Naive thymus-derived CD4-positive, alpha-beta T cell (primary cell): ENCODE measurements at regions not wholly inside any gene's neighbourhood (a gene's known extent, or its start where the extent isn't known, plus 50 kb on each side); places are given as distances from the start of the nearest gene placed in this dataset.

Experiments used
- ATAC-seq: fragments of 150-1000 bp; cut with Tn5 transposase; 2 replicates; pipeline ENCODE4 v1.10.0; 2021; ENCODE audit warnings: mild to moderate bottlenecking, moderate library complexity
- CTCF ChIA-PET: fragments of 350-600 bp; sonication (Branson Sonifier 250); formaldehyde crosslinking; loops from one replicate; lab custom pipeline; 2021; ENCODE audit warnings: antibody characterized with exemption; lab: Charles Lee
- POLR2A ChIA-PET: fragments of 350-600 bp; sonication (Branson Sonifier 250); formaldehyde crosslinking; loops from one replicate; lab custom pipeline; 2021; ENCODE audit warnings: antibody characterized with exemption, inconsistent platforms; lab: Charles Lee
- DNase-seq, 9 donors: peaks; one replicate each; pipeline versions ENCODE4 v3.0.0 to v3.0.0-alpha.2; 2020 to 2022; ENCODE audit warnings: mixed read lengths in 1 of 9
- H3K27ac ChIP-seq: one replicate; pipeline ENCODE4 v1.7.0; 2013; ENCODE audit warnings: mild to moderate bottlenecking, low read depth, low read length, moderate library complexity
- H3K27me3 ChIP-seq, 2 donors: one replicate each; pipeline ENCODE4 v1.7.0; 2013; ENCODE audit warnings: low read length in 2 of 2, mild to moderate bottlenecking in 2 of 2, moderate library complexity in 2 of 2; ENCODE audit not compliant: control insufficient read depth in 2 of 2, insufficient read depth in 2 of 2
- H3K36me3 ChIP-seq, 3 experiments: 1 replicate in 2 of 3; 2 replicates in 1 of 3; pipeline ENCODE4 v1.7.0; 2013; ENCODE audit warnings: low read length in 3 of 3, mild to moderate bottlenecking in 3 of 3, moderate library complexity in 1 of 3; ENCODE audit not compliant: insufficient read depth in 3 of 3, control insufficient read depth in 2 of 3
- H3K4me1 ChIP-seq, 2 donors: one replicate each; pipeline ENCODE4 v1.7.0; 2013; ENCODE audit warnings: low read length in 2 of 2, mild to moderate bottlenecking in 2 of 2, moderate library complexity in 1 of 2; ENCODE audit not compliant: control insufficient read depth in 2 of 2, insufficient read depth in 2 of 2
- H3K4me3 ChIP-seq: 2 replicates; pipeline ENCODE4 v1.7.0; 2013; ENCODE audit warnings: mild to moderate bottlenecking, low read length
- H3K9me3 ChIP-seq, 3 experiments: 1 replicate in 2 of 3; 2 replicates in 1 of 3; pipeline ENCODE4 v1.7.0; 2013; ENCODE audit warnings: low read length in 3 of 3; ENCODE audit not compliant: control insufficient read depth in 2 of 3
- H3K27ac Mint-ChIP-seq, 9 donors: one replicate each; pipeline ENCODE4 v1.8.0; 2020 to 2022; ENCODE audit warnings: mixed read lengths in 9 of 9, mild to moderate bottlenecking in 8 of 9, moderate library complexity in 5 of 9, inconsistent platforms in 2 of 9
- H3K27me3 Mint-ChIP-seq, 5 donors: one replicate each; pipeline ENCODE4 v1.8.0; 2021 to 2022; ENCODE audit warnings: mixed read lengths in 5 of 5, mild to moderate bottlenecking in 1 of 5
- H3K36me3 Mint-ChIP-seq, 5 donors: one replicate each; pipeline ENCODE4 v1.8.0; 2020 to 2022; ENCODE audit warnings: mixed read lengths in 5 of 5, mild to moderate bottlenecking in 3 of 5, inconsistent platforms in 1 of 5
- H3K4me1 Mint-ChIP-seq, 7 donors: one replicate each; pipeline ENCODE4 v1.8.0; 2020 to 2022; ENCODE audit warnings: mixed read lengths in 7 of 7, mild to moderate bottlenecking in 3 of 7, inconsistent platforms in 1 of 7
- H3K4me3 Mint-ChIP-seq, 10 donors: one replicate each; pipeline ENCODE4 v1.8.0; 2020 to 2022; ENCODE audit warnings: mild to moderate bottlenecking in 10 of 10, mixed read lengths in 10 of 10, moderate library complexity in 6 of 10, inconsistent platforms in 2 of 10
- H3K9me3 Mint-ChIP-seq, 11 donors: one replicate each; pipeline ENCODE4 v1.8.0; 2020 to 2022; ENCODE audit warnings: mixed read lengths in 11 of 11, mild to moderate bottlenecking in 4 of 11, inconsistent platforms in 1 of 11, moderate library complexity in 1 of 11
- intact Hi-C, 2 donors: fragments of 100-400 bp; cut with micrococcal nuclease; formaldehyde crosslinking; loops; one replicate each; pipeline ENCODE4 v1.15.1; 2023

GRCh38 chr2:2701176-2701781 is 370.2 kb upstream of the MYT1L start:
- H3K4me3 ChIP-seq = no peak overlapping the region
- H3K27ac Mint-ChIP-seq = no peak overlapping the region
- ATAC-seq = no peak
- H3K36me3 Mint-ChIP-seq = no peaks in the 10 kb centered on the region
- H3K36me3 ChIP-seq = no peaks in the 10 kb centered on the region
- no peak for DNase-seq
- intact Hi-C loops = no loop called here
- H3K27me3 ChIP-seq = no peaks in the 10 kb centered on the region
- ChIA-PET CTCF (no interaction called here), POLR2A (no interaction called here)
- peaks cover 0 to 13% of the 10 kb centered on the region in 2 donors for H3K4me1 ChIP-seq
- H3K9me3 ChIP-seq = no peaks in the 10 kb centered on the region
- H3K9me3 Mint-ChIP-seq = no peaks in the 10 kb centered on the region
- no peak overlapping the region for H3K27ac ChIP-seq
- no peaks in the 10 kb centered on the region for H3K27me3 Mint-ChIP-seq
- no peak overlapping the region for H3K4me3 Mint-ChIP-seq
- H3K4me1 Mint-ChIP-seq = peaks cover 0 to 34% (median 22%) of the 10 kb centered on the region in 7 donors

- H3K27ac ChIP-seq = no peak overlapping the region
- CTCF ChIA-PET = no interaction called here
- Mint-ChIP-seq H3K27me3 (peaks cover 0 to 1% (median 0%) of the 10 kb centered on the region in 5 donors), H3K27ac (peak overlapping the region in 1 of 9 donors; percentile 90), H3K4me1 (peaks cover 0 to 16% (median 6%) of the 10 kb centered on the region in 7 donors), H3K9me3 (no peaks in the 10 kb centered on the region), H3K4me3 (no peak overlapping the region), H3K36me3 (no peaks in the 10 kb centered on the region)
- no peaks in the 10 kb centered on the region for H3K36me3 ChIP-seq
- no peaks in the 10 kb centered on the region for H3K4me1 ChIP-seq
- no peaks in the 10 kb centered on the region for H3K27me3 ChIP-seq
- H3K9me3 ChIP-seq = no peaks in the 10 kb centered on the region
- no peak for DNase-seq
- intact Hi-C loops = no loop called here
- ATAC-seq = no peak
- no peak overlapping the region for H3K4me3 ChIP-seq
- POLR2A ChIA-PET = no interaction called here
Observed at GRCh38 chr2:2699121-2699505, 368.0 kb upstream of the MYT1L start.

- no peaks in the 10 kb centered on the region for H3K36me3 ChIP-seq
- DNase-seq (peak in 6 of 9 donors; percentile 16 to 44 (median 26)), ATAC-seq (peak; percentile 35)
- H3K27ac ChIP-seq = no peak overlapping the region
- no peaks in the 10 kb centered on the region for H3K4me1 ChIP-seq
- H3K4me3 ChIP-seq = no peak overlapping the region
- no peak overlapping the region for H3K4me3 Mint-ChIP-seq
- H3K9me3 Mint-ChIP-seq = no peaks in the 10 kb centered on the region
- peaks cover 0 to 5% (median 0%) of the 10 kb centered on the region in 5 donors for H3K27me3 Mint-ChIP-seq
- H3K9me3 ChIP-seq = no peaks in the 10 kb centered on the region
- CTCF ChIA-PET = interaction anchor here (1.8 kb wide), 1 partner anchor 11 kb away, joined by 8 read pairs; no protein-coding TSS in a partner anchor
- peaks cover 0 to 11% (median 5%) of the 10 kb centered on the region in 7 donors for H3K4me1 Mint-ChIP-seq
- H3K36me3 Mint-ChIP-seq = no peaks in the 10 kb centered on the region
- no peaks in the 10 kb centered on the region for H3K27me3 ChIP-seq
- intact Hi-C loops = no loop called here
- peak overlapping the region in 2 of 9 donors; percentile 24 to 90 for H3K27ac Mint-ChIP-seq
- POLR2A ChIA-PET = interaction anchor here (0.6 kb wide), 1 partner anchor 535 kb away, joined by 3 read pairs; no protein-coding TSS in a partner anchor
Observed at GRCh38 chr2:2698182-2699120, 367.4 kb upstream of the MYT1L start.

- H3K4me1 Mint-ChIP-seq = peaks cover 0 to 12% (median 5%) of the 10 kb centered on the region in 7 donors
Observed at GRCh38 chr2:2696733-2697455, 365.8 kb upstream of the MYT1L start.

GRCh38 chr2:2696325-2696724 is 365.2 kb upstream of the MYT1L start:
- Mint-ChIP-seq H3K4me1 (peaks cover 0 to 15% (median 7%) of the 10 kb centered on the region in 7 donors), H3K4me3 (no peak overlapping the region), H3K27me3 (peaks cover 0 to 5% (median 0%) of the 10 kb centered on the region in 5 donors), H3K36me3 (no peaks in the 10 kb centered on the region), H3K27ac (no peak overlapping the region), H3K9me3 (no peaks in the 10 kb centered on the region)
- H3K36me3 ChIP-seq = no peaks in the 10 kb centered on the region
- intact Hi-C loops = no loop called here
- H3K4me1 ChIP-seq = no peaks in the 10 kb centered on the region
- no peak overlapping the region for H3K27ac ChIP-seq
- ChIA-PET CTCF (no interaction called here), POLR2A (interaction anchor here (0.8 kb wide), 1 partner anchor 82 kb away, joined by 3 read pairs; no protein-coding TSS in a partner anchor)
- H3K9me3 ChIP-seq = no peaks in the 10 kb centered on the region
- ATAC-seq (no peak), DNase-seq (no peak)
- H3K4me3 ChIP-seq = no peak overlapping the region
- H3K27me3 ChIP-seq = no peaks in the 10 kb centered on the region

More at GRCh38 chr2:2696733-2697455, 365.8 kb upstream of the MYT1L start:
- DNase-seq (no peak), ATAC-seq (no peak)
- ChIA-PET POLR2A (no interaction called here), CTCF (interaction anchor here (1.8 kb wide), 1 partner anchor 10 kb away, joined by 8 read pairs; no protein-coding TSS in a partner anchor)
- intact Hi-C loops = no loop called here
- H3K4me1 ChIP-seq = no peaks in the 10 kb centered on the region
- no peak overlapping the region for H3K4me3 ChIP-seq
- H3K27ac ChIP-seq = no peak overlapping the region
- H3K9me3 Mint-ChIP-seq = no peaks in the 10 kb centered on the region
- no peak overlapping the region for H3K27ac Mint-ChIP-seq
- peaks cover 0 to 5% (median 0%) of the 10 kb centered on the region in 5 donors for H3K27me3 Mint-ChIP-seq
- H3K36me3 Mint-ChIP-seq = no peaks in the 10 kb centered on the region
- H3K36me3 ChIP-seq = no peaks in the 10 kb centered on the region
- H3K4me3 Mint-ChIP-seq = no peak overlapping the region
- no peaks in the 10 kb centered on the region for H3K9me3 ChIP-seq
- no peaks in the 10 kb centered on the region for H3K27me3 ChIP-seq

GRCh38 chr2:2694746-2695145 is 363.7 kb upstream of the MYT1L start:
- CTCF ChIA-PET = no interaction called here
- Mint-ChIP-seq H3K9me3 (no peaks in the 10 kb centered on the region), H3K27me3 (peaks cover 0 to 5% (median 0%) of the 10 kb centered on the region in 5 donors), H3K4me3 (no peak overlapping the region), H3K4me1 (peaks cover under 1 to 30% (median 23%) of the 10 kb centered on the region in 7 donors), H3K36me3 (no peaks in the 10 kb centered on the region), H3K27ac (no peak overlapping the region)
- Histone ChIP-seq H3K4me1 (peaks cover 0 to 10% of the 10 kb centered on the region in 2 donors), H3K27me3 (no peaks in the 10 kb centered on the region), H3K36me3 (no peaks in the 10 kb centered on the region), H3K4me3 (no peak overlapping the region), H3K27ac (no peak overlapping the region), H3K9me3 (no peaks in the 10 kb centered on the region)
- POLR2A ChIA-PET = no interaction called here
- DNase-seq (no peak), ATAC-seq (no peak)
- intact Hi-C loops = no loop called here
